ENCODE measurements at regions not wholly inside any gene's neighbourhood (a gene's known extent, or its start where the extent isn't known, plus 50 kb on each side); places are given as distances from the start of the nearest gene placed in this dataset.

DNA sequence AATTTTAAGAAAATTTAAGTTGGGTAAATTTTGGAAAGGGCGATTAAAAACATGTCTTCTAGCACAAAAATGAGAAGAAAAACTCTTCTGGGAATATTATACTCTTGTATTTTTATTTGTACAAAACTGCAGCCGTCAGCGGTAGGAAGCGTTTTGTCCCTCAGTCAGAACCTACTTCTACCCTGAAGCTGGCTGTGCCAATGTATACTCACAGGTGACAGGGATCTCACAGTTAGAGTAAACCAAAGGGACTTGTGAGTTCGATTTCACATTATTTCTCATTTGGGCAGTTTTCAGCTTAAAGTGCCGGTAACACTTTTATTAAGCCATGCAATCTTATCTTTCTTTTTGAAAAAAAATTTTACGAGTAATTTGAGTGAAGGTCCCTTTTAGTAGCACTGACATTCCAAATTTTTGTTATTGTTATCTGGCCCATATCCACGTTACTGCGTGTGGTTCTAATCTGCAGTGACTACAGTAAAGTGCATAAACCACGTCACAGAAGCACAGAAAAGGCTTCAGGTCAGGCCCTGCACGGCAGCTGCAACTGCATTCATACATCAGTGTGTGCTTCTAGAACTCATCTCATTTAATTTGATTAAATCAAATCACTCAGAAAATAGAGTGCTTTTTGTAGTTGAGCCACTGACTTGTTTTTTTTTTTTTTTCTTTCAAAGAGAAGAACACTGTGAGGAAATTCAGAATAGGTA is 387.3 kb downstream of the LIG4 start (continued):
- no peak for TF ChIP-seq RFX7 (CRISPR knock-in tag; IDR thresholded peaks at IDR 0.05)
- no peak for TF ChIP-seq ZNF3 (CRISPR knock-in tag; IDR thresholded peaks at IDR 0.05)
- no peak for TF ChIP-seq ETV5 (CRISPR knock-in tag; IDR thresholded peaks at IDR 0.05; ENCODE audit: low read depth)
- TF ChIP-seq, protein P1, sequence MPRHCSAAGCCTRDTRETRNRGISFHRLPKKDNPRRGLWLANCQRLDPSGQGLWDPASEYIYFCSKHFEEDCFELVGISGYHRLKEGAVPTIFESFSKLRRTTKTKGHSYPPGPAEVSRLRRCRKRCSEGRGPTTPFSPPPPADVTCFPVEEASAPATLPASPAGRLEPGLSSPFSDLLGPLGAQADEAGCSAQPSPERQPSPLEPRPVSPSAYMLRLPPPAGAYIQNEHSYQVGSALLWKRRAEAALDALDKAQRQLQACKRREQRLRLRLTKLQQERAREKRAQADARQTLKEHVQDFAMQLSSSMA (CRISPR knock-in tag; IDR thresholded peaks at IDR 0.05): no peak
- no peak for TF ChIP-seq TBL1XR1 (IDR thresholded peaks at IDR 0.05; ENCODE audit: low read length in 2 of 2)

DNA sequence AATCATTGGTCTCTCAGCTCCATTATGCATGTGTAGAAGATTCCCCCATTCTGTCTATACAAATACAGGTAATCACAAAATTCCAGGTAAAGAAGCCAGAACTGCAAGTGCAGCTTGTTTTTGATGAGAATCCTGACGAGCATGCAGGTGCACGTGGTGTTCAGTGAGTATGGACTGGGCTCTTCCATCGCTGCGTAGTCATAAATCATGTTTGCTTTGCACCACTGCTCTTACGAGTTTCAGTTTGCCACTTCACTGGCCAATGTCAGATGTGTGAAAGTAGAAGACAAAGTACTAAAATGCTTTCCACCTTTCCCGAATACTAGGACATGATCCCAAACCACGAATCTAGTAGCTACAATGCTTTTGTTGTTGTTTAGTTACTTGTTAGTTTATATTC is 390.7 kb downstream of the LIG4 start:
- Histone ChIP-seq H3K9me3 (replicated peaks; ENCODE audit: control insufficient read depth, insufficient read depth, low read depth, low read length) (no peaks in the 10 kb centered on the region), H3K9me1 (ENCODE audit: control insufficient read depth, insufficient read depth, low read length) (no peaks in the 10 kb centered on the region), H4K20me1 (replicated peaks; ENCODE audit: control insufficient read depth, insufficient read depth, low read length) (no peaks in the 10 kb centered on the region), H3K4me1 (replicated peaks in 1 of 2; ENCODE audit: control insufficient read depth in 2 of 2, insufficient read depth in 2 of 2, low read length in 2 of 2) (no peaks in the 10 kb centered on the region), H3K79me2 (ENCODE audit: control insufficient read depth, insufficient read depth, low read length) (no peaks in the 10 kb centered on the region), H3K4me2 (ENCODE audit: insufficient read depth, low read length) (no peak overlapping the region), H3K36me3 (ENCODE audit: control insufficient read depth, insufficient read depth, low read length) (no peaks in the 10 kb centered on the region), H2AFZ (ENCODE audit: low read depth, low read length) (no peak overlapping the region), H3K27me3 (ENCODE audit: control insufficient read depth in 2 of 2, insufficient read depth in 2 of 2, low read length in 2 of 2) (no peaks in the 10 kb centered on the region), H3K4me3 (no peak overlapping the region), H3K27ac (ENCODE audit: extremely low read depth, low read depth, low read length) (no peak overlapping the region), H3K9ac (ENCODE audit: insufficient read depth in 1 of 2, low read depth in 2 of 2, low read length in 2 of 2) (no peak overlapping the region)
- BruUV-seq (replicated peaks): no TSS peak
- intact Hi-C loops (cut with micrococcal nuclease) (no loop called here), in situ Hi-C loops (cut with MboI) (loop anchor here (25.0 kb wide), 1 partner anchor 238 kb away; no protein-coding TSS in a partner anchor)
- 0% methylated on average over 5 of the region's 7 CpGs for WGBS (ENCODE audit: insufficient coverage, low coverage, missing lambda C conversion rate)
- DNase-seq (ENCODE audit: extremely low read depth in 1 of 4, low spot score in 3 of 4) (no peak), ATAC-seq (no peak), FAIRE-seq (no peak)
- ChIA-PET CTCF (ENCODE audit: low intra/inter-chr PET ratio) (no interaction called here), POLR2A (no interaction called here)
- TF ChIP-seq ZNF384 (IDR thresholded peaks at IDR 0.05; ENCODE audit: low read depth, low read length) (no peak), STAG1 (CRISPR knock-in tag; IDR thresholded peaks at IDR 0.05; ENCODE audit: borderline replicate concordance) (no peak), ZNF668 (CRISPR knock-in tag; IDR thresholded peaks at IDR 0.05) (no peak), CXXC5 (CRISPR knock-in tag; IDR thresholded peaks at IDR 0.05) (no peak), PPARD (CRISPR knock-in tag; IDR thresholded peaks at IDR 0.05) (no peak), STAT5B (CRISPR knock-in tag; IDR thresholded peaks at IDR 0.05) (no peak)
- TF ChIP-seq, protein P2, sequence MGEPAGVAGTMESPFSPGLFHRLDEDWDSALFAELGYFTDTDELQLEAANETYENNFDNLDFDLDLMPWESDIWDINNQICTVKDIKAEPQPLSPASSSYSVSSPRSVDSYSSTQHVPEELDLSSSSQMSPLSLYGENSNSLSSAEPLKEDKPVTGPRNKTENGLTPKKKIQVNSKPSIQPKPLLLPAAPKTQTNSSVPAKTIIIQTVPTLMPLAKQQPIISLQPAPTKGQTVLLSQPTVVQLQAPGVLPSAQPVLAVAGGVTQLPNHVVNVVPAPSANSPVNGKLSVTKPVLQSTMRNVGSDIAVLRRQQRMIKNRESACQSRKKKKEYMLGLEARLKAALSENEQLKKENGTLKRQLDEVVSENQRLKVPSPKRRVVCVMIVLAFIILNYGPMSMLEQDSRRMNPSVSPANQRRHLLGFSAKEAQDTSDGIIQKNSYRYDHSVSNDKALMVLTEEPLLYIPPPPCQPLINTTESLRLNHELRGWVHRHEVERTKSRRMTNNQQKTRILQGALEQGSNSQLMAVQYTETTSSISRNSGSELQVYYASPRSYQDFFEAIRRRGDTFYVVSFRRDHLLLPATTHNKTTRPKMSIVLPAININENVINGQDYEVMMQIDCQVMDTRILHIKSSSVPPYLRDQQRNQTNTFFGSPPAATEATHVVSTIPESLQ (CRISPR knock-in tag; IDR thresholded peaks at IDR 0.05): no peak
- TF ChIP-seq, protein P3, sequence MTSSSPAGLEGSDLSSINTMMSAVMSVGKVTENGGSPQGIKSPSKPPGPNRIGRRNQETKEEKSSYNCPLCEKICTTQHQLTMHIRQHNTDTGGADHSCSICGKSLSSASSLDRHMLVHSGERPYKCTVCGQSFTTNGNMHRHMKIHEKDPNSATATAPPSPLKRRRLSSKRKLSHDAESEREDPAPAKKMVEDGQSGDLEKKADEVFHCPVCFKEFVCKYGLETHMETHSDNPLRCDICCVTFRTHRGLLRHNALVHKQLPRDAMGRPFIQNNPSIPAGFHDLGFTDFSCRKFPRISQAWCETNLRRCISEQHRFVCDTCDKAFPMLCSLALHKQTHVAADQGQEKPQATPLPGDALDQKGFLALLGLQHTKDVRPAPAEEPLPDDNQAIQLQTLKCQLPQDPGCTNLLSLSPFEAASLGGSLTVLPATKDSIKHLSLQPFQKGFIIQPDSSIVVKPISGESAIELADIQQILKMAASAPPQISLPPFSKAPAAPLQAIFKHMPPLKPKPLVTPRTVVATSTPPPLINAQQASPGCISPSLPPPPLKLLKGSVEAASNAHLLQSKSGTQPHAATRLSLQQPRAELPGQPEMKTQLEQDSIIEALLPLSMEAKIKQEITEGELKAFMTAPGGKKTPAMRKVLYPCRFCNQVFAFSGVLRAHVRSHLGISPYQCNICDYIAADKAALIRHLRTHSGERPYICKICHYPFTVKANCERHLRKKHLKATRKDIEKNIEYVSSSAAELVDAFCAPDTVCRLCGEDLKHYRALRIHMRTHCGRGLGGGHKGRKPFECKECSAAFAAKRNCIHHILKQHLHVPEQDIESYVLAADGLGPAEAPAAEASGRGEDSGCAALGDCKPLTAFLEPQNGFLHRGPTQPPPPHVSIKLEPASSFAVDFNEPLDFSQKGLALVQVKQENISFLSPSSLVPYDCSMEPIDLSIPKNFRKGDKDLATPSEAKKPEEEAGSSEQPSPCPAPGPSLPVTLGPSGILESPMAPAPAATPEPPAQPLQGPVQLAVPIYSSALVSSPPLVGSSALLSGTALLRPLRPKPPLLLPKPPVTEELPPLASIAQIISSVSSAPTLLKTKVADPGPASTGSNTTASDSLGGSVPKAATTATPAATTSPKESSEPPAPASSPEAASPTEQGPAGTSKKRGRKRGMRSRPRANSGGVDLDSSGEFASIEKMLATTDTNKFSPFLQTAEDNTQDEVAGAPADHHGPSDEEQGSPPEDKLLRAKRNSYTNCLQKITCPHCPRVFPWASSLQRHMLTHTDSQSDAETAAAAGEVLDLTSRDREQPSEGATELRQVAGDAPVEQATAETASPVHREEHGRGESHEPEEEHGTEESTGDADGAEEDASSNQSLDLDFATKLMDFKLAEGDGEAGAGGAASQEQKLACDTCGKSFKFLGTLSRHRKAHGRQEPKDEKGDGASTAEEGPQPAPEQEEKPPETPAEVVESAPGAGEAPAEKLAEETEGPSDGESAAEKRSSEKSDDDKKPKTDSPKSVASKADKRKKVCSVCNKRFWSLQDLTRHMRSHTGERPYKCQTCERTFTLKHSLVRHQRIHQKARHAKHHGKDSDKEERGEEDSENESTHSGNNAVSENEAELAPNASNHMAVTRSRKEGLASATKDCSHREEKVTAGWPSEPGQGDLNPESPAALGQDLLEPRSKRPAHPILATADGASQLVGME (CRISPR knock-in tag; IDR thresholded peaks at IDR 0.05): no peak

Data from K562 (cell line).